ENCODE measurements at regions not wholly inside any gene's neighbourhood (a gene's known extent, or its start where the extent isn't known, plus 50 kb on each side); places are given as distances from the start of the nearest gene placed in this dataset.

DNA sequence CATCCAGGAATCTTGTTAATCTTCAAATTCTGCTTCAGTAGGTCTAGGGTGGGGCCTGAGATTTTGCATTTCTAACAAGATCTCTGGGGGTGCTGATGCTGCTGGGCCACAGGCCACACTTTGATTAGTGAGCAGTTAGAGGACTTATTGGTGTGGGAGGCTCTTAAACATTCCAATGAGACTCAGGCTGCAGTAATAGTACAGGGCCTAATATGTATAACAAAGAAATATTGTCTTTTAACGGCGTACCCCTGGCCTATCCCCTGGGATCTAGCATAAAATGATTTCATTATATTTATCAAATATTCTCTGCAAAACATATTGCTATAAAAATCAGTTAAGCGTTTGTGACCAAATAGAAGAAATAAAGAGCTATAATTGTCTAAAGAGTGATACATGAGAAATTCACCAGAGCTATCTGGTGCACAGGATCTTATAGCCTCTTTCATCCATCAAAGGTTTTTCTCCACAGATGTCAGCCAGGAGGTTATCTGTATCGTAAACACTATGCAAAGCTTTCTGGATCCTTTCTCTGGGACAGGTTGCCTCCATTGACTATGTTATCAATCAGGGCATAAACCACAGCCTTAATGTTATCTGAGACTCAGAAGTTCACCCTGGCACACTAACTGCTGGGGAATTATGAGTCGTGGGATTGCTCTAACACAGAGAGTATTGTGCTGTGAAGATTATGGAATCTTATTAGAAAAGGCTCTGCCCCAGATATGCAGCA, 488.5 kb upstream of the MAP3K7 start:
- TF ChIP-seq, protein P1, sequence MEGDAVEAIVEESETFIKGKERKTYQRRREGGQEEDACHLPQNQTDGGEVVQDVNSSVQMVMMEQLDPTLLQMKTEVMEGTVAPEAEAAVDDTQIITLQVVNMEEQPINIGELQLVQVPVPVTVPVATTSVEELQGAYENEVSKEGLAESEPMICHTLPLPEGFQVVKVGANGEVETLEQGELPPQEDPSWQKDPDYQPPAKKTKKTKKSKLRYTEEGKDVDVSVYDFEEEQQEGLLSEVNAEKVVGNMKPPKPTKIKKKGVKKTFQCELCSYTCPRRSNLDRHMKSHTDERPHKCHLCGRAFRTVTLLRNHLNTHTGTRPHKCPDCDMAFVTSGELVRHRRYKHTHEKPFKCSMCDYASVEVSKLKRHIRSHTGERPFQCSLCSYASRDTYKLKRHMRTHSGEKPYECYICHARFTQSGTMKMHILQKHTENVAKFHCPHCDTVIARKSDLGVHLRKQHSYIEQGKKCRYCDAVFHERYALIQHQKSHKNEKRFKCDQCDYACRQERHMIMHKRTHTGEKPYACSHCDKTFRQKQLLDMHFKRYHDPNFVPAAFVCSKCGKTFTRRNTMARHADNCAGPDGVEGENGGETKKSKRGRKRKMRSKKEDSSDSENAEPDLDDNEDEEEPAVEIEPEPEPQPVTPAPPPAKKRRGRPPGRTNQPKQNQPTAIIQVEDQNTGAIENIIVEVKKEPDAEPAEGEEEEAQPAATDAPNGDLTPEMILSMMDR (IDR thresholded peaks at IDR 0.05) = no peak
- no peak for TF ChIP-seq POLR2A (IDR thresholded peaks at IDR 0.05)
